HEK293T (cell line): ENCODE measurements at regions not wholly inside any gene's neighbourhood (a gene's known extent, or its start where the extent isn't known, plus 50 kb on each side); places are given as distances from the start of the nearest gene placed in this dataset.

Source experiments
- CTCF ChIA-PET: fragments of 350-600 bp; formaldehyde crosslinking; extraction: SDS; loops from one replicate; lab custom pipeline; 2021; ENCODE audit warnings: antibody characterized with exemption, inconsistent platforms; lab: Yijun Ruan, JAX
- POLR2A ChIA-PET: fragments of 350-600 bp; formaldehyde crosslinking; extraction: SDS; loops from one replicate; lab custom pipeline; 2020; ENCODE audit warnings: antibody characterized with exemption, inconsistent platforms; lab: Yijun Ruan, JAX
- DNase-seq: peaks from one replicate; pipeline ENCODE4 v3.0.0; 2012; ENCODE audit warnings: mixed read lengths; ENCODE audit errors: extremely low spot score
- ARNT ChIP-seq: fragments of 450-650 bp; IDR thresholded peaks from 2 replicates; pipeline ENCODE4 v1.6.1; 2017; ENCODE audit warnings: mild to moderate bottlenecking
- BHLHE40 ChIP-seq: fragments of 450-650 bp; IDR thresholded peaks from 2 replicates; pipeline ENCODE4 v1.6.1; 2016; ENCODE audit warnings: mild to moderate bottlenecking, moderate library complexity, borderline replicate concordance
- CTBP1 ChIP-seq: fragments of 450-650 bp; IDR thresholded peaks from 2 replicates; pipeline ENCODE4 v1.6.1; 2016; ENCODE audit warnings: borderline replicate concordance
- ELF4 ChIP-seq: fragments of 450-650 bp; IDR thresholded peaks from 2 replicates; pipeline ENCODE4 v1.6.1; 2017; ENCODE audit warnings: antibody characterized with exemption
- FOXA1 ChIP-seq: fragments of 450-650 bp; IDR thresholded peaks from 2 replicates; pipeline ENCODE4 v1.6.1; 2016; ENCODE audit warnings: mild to moderate bottlenecking
- FOXK2 ChIP-seq: fragments of 450-650 bp; IDR thresholded peaks from 2 replicates; pipeline ENCODE4 v1.6.1; 2016; ENCODE audit warnings: mild to moderate bottlenecking
- FOXM1 ChIP-seq: fragments of 450-650 bp; IDR thresholded peaks from 2 replicates; pipeline ENCODE4 v1.6.1; 2017; ENCODE audit warnings: mild to moderate bottlenecking, borderline replicate concordance
- HDGF ChIP-seq: fragments of 450-650 bp; IDR thresholded peaks from 2 replicates; pipeline ENCODE4 v1.6.1; 2017; ENCODE audit warnings: antibody characterized with exemption, borderline replicate concordance
- L3MBTL2 ChIP-seq: fragments of 450-650 bp; conservative IDR thresholded peaks from 2 replicates; pipeline ENCODE4 v1.6.1; 2016; ENCODE audit warnings: mild to moderate bottlenecking
- LEF1 ChIP-seq: fragments of 450-650 bp; IDR thresholded peaks from 2 replicates; pipeline ENCODE4 v1.6.1; 2017; ENCODE audit warnings: mild to moderate bottlenecking, borderline replicate concordance
- NFRKB ChIP-seq: fragments of 450-650 bp; IDR thresholded peaks from 2 replicates; pipeline ENCODE4 v1.6.1; 2016; ENCODE audit warnings: mild to moderate bottlenecking, moderate library complexity
- PKNOX1 ChIP-seq: fragments of 450-650 bp; IDR thresholded peaks from 2 replicates; pipeline ENCODE4 v1.6.1; 2016
- SP1 ChIP-seq: fragments of 450-650 bp; IDR thresholded peaks from 2 replicates; pipeline ENCODE4 v1.6.1; 2017
- SUZ12 ChIP-seq: fragments of 450-650 bp; IDR thresholded peaks from 2 replicates; pipeline ENCODE4 v1.6.1; 2016; ENCODE audit warnings: mild to moderate bottlenecking
- TARDBP ChIP-seq: fragments of 450-650 bp; IDR thresholded peaks from 2 replicates; pipeline ENCODE4 v1.6.1; 2016
- ZNF384 ChIP-seq: fragments of 450-650 bp; IDR thresholded peaks from 2 replicates; pipeline ENCODE4 v1.6.1; 2016

GRCh38 chr20:57902473-57902872, 192.7 kb upstream of the PMEPA1 start:
- TF ChIP-seq ZNF384 (no peak), L3MBTL2 (no peak), HDGF (no peak), BHLHE40 (no peak)
- CTCF ChIA-PET, result no interaction called here
- DNase-seq, result no peak
- POLR2A ChIA-PET, result no interaction called here

GRCh38 chr20:57901526-57901925, 191.7 kb upstream of the PMEPA1 start:
- CTCF ChIA-PET, result no interaction called here
- no peak for TF ChIP-seq BHLHE40
- TF ChIP-seq FOXA1, result no peak
- no peak for TF ChIP-seq HDGF
- no peak for TF ChIP-seq SP1
- no peak for TF ChIP-seq NFRKB
- TF ChIP-seq SUZ12, result no peak
- TF ChIP-seq TARDBP, result no peak
- TF ChIP-seq PKNOX1, result no peak
- TF ChIP-seq LEF1, result no peak
- TF ChIP-seq FOXK2, result no peak
- POLR2A ChIA-PET, result no interaction called here
- DNase-seq, result no peak

- CTCF ChIA-PET, result no interaction called here
- no peak for TF ChIP-seq BHLHE40
- no peak for TF ChIP-seq FOXK2
- TF ChIP-seq NFRKB, result no peak
- no peak for TF ChIP-seq HDGF
- TF ChIP-seq SUZ12, result no peak
- TF ChIP-seq FOXM1, result no peak
- TF ChIP-seq TARDBP, result no peak
- TF ChIP-seq ZNF384, result no peak
- TF ChIP-seq CTBP1, result no peak
- TF ChIP-seq ELF4, result no peak
- no peak for TF ChIP-seq LEF1
- no peak for TF ChIP-seq L3MBTL2
- TF ChIP-seq ARNT, result no peak
- TF ChIP-seq PKNOX1, result no peak
- TF ChIP-seq FOXA1, result no peak
- no peak for TF ChIP-seq SP1
- POLR2A ChIA-PET, result no interaction called here
- no peak for DNase-seq
Observed at GRCh38 chr20:57900226-57900905, 190.6 kb upstream of the PMEPA1 start.

- TF ChIP-seq ZNF384 (no peak), ELF4 (no peak), ARNT (no peak), HDGF (no peak), FOXM1 (no peak), FOXA1 (no peak), SP1 (no peak), FOXK2 (no peak), L3MBTL2 (no peak), PKNOX1 (no peak), NFRKB (no peak), BHLHE40 (no peak)
- no peak for DNase-seq
- POLR2A ChIA-PET, result no interaction called here
- CTCF ChIA-PET, result no interaction called here
Observed at GRCh38 chr20:57899554-57899953, 189.7 kb upstream of the PMEPA1 start.

GRCh38 chr20:57898332-57898731, 188.5 kb upstream of the PMEPA1 start:
- ChIA-PET CTCF (no interaction called here), POLR2A (no interaction called here)
- no peak for TF ChIP-seq NFRKB
- TF ChIP-seq BHLHE40, result no peak
- TF ChIP-seq TARDBP, result no peak
- no peak for DNase-seq

GRCh38 chr20:57897891-57898290, 188.1 kb upstream of the PMEPA1 start:
- POLR2A ChIA-PET, result no interaction called here
- CTCF ChIA-PET, result no interaction called here
- DNase-seq, result no peak
- no peak for TF ChIP-seq LEF1
- no peak for TF ChIP-seq SUZ12
- no peak for TF ChIP-seq ELF4
- TF ChIP-seq FOXA1, result no peak
- TF ChIP-seq FOXK2, result no peak
- TF ChIP-seq NFRKB, result no peak
- TF ChIP-seq L3MBTL2, result no peak
- no peak for TF ChIP-seq SP1
- TF ChIP-seq BHLHE40, result no peak
- no peak for TF ChIP-seq HDGF
- no peak for TF ChIP-seq TARDBP
- no peak for TF ChIP-seq PKNOX1
- TF ChIP-seq ARNT, result no peak
- TF ChIP-seq FOXM1, result no peak
- no peak for TF ChIP-seq CTBP1
- no peak for TF ChIP-seq ZNF384
